Skeletal muscle satellite cell (primary cell): ENCODE measurements at regions not wholly inside any gene's neighbourhood (a gene's known extent, or its start where the extent isn't known, plus 50 kb on each side); places are given as distances from the start of the nearest gene placed in this dataset.

Source experiments
- H3K27me3 ChIP-seq: 2 replicates; pipeline ENCODE4 v1.7.0; 2013; ENCODE audit warnings: low read length; ENCODE audit not compliant: control insufficient read depth, insufficient read depth
- H3K36me3 ChIP-seq: 2 replicates; pipeline ENCODE4 v1.7.0; 2013; ENCODE audit warnings: mild to moderate bottlenecking, control low read depth, low read length; ENCODE audit not compliant: insufficient read depth
- H3K4me1 ChIP-seq: 2 replicates; pipeline ENCODE4 v1.7.0; 2013; ENCODE audit warnings: low read length; ENCODE audit not compliant: control insufficient read depth, insufficient read depth
- H3K4me2 ChIP-seq: 2 replicates; pipeline ENCODE4 v1.7.0; 2013; ENCODE audit warnings: mild to moderate bottlenecking, low read length
- H3K4me3 ChIP-seq: 2 replicates; pipeline ENCODE4 v1.7.0; 2013; ENCODE audit warnings: low read length
- H3K9ac ChIP-seq: 2 replicates; pipeline ENCODE4 v1.7.0; 2013; ENCODE audit warnings: mild to moderate bottlenecking, low read depth, low read length, moderate library complexity
- H3K9me3 ChIP-seq: replicated peaks from 2 replicates; pipeline ENCODE4 v1.7.0; 2013; ENCODE audit warnings: mild to moderate bottlenecking, control low read depth, low read length

- H3K36me3 ChIP-seq, result no peaks in the 10 kb centered on the region
- no peaks in the 10 kb centered on the region for H3K4me1 ChIP-seq
- H3K4me2 ChIP-seq, result no peak overlapping the region
- H3K4me3 ChIP-seq, result no peak overlapping the region
- H3K9ac ChIP-seq, result no peak overlapping the region
- H3K9me3 ChIP-seq, result no peaks in the 10 kb centered on the region
- no peaks in the 10 kb centered on the region for H3K27me3 ChIP-seq
These were observed 120.0 kb upstream of the FOXF1 start for GRCh38 chr16:86390335-86390734.

DNA sequence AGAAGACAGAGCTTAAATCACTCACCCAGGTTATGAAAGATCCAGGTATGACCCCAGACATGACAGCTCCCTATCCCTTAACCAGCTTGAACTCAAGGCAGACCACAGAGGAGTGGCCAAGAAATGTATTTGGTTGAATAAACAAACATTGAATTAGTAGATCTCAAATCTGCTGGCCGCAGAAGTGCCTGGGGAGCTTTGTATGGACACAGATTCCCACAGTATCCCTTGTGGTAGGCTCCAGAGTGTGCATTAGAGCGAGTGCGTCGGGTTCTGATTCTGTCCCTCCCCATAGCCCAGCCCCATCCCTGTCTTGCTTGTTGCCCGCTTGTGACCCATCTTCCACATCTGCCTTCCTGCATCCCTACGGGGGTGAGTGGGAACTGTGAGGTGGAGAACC is 118.8 kb upstream of the FOXF1 start:
- Histone ChIP-seq H3K9ac (no peak overlapping the region), H3K27me3 (no peaks in the 10 kb centered on the region)

GRCh38 chr16:86391984-86392383 is 118.3 kb upstream of the FOXF1 start:
- no peak overlapping the region for H3K9ac ChIP-seq
- H3K4me1 ChIP-seq, result no peaks in the 10 kb centered on the region
- no peaks in the 10 kb centered on the region for H3K27me3 ChIP-seq
- no peaks in the 10 kb centered on the region for H3K36me3 ChIP-seq
- no peak overlapping the region for H3K4me3 ChIP-seq
- no peak overlapping the region for H3K4me2 ChIP-seq
- H3K9me3 ChIP-seq, result no peaks in the 10 kb centered on the region

More for the DNA sequence above, 118.8 kb upstream of the FOXF1 start:
- no peak overlapping the region for H3K4me2 ChIP-seq
- no peaks in the 10 kb centered on the region for H3K9me3 ChIP-seq
- no peaks in the 10 kb centered on the region for H3K4me1 ChIP-seq
- no peaks in the 10 kb centered on the region for H3K36me3 ChIP-seq
- no peak overlapping the region for H3K4me3 ChIP-seq

DNA sequence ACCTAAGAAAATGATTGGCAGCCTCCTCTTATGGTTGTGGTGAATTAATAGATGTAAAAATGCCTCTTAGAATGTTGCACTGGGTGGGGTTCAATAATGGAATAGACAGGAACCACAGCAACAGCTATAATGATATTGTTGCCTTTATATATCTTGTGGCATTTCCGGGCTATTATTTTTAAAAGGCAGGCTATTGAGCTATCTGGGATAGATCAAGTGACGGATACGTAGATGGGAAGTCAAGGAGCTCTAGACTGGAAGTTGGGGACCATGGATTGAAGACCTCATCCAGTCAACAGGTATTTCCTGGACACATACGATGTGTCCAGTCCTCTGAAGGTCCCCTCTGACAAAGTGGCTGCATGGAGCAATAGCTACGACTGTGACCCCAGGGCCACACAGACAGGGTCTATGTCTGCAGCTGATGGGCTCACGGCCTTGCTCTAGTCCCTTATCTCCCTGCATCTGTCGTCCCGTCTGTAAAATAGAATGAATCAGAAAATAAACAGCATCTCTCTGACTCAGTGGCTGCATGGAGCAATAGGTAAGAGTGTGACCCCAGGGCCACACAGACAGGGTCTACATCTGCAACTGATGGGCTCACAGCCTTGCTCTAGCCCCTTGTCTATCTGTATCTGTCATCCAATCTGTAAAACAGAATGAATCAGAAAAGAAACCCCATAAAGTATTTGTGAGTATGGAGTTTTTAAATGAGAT is 117.7 kb upstream of the FOXF1 start:
- Histone ChIP-seq H3K4me2 (no peak overlapping the region), H3K27me3 (no peaks in the 10 kb centered on the region), H3K4me3 (no peak overlapping the region), H3K9ac (no peak overlapping the region), H3K4me1 (no peaks in the 10 kb centered on the region), H3K9me3 (no peaks in the 10 kb centered on the region), H3K36me3 (no peaks in the 10 kb centered on the region)

DNA sequence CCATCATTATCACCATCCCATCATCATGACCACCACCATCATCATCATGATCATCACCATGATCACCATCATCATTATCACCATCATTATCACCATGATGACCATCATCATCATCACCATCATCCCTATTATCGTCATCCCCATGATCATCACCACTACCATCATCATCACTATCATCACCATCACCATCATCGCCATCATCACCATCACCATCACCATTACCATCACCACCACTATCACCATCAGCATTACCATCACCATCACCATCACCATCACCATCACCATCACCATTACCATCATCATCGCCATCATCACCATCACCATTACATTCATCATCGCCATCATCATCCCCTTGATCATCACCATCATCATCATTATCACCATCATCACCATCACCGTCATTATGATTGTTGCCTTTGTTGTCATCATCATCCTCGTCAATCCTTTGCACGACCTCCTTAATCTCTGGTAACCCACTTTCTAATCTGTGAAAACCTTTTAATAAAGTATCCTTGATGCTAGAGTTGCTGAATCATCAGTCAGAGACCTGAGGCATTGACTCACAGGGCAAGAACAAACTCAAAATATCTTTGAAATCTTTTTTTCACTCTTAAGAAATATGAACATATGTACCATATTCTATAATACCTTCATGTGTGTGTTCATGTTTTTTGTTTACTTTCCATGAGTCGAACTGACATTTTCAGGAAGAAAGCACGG is 116.3 kb upstream of the FOXF1 start:
- Histone ChIP-seq H3K9ac (no peak overlapping the region), H3K4me2 (no peak overlapping the region), H3K36me3 (no peaks in the 10 kb centered on the region), H3K4me3 (no peak overlapping the region), H3K27me3 (no peaks in the 10 kb centered on the region), H3K4me1 (no peaks in the 10 kb centered on the region), H3K9me3 (no peaks in the 10 kb centered on the region)

GRCh38 chr16:86395477-86395876 is 114.8 kb upstream of the FOXF1 start:
- H3K27me3 ChIP-seq, result no peaks in the 10 kb centered on the region
- no peak overlapping the region for H3K4me2 ChIP-seq
- H3K36me3 ChIP-seq, result no peaks in the 10 kb centered on the region
- H3K9ac ChIP-seq, result no peak overlapping the region
- H3K4me3 ChIP-seq, result no peak overlapping the region
- H3K4me1 ChIP-seq, result no peaks in the 10 kb centered on the region
- H3K9me3 ChIP-seq, result no peaks in the 10 kb centered on the region

GRCh38 chr16:86396422-86396821 is 113.9 kb upstream of the FOXF1 start:
- Histone ChIP-seq H3K36me3 (no peaks in the 10 kb centered on the region), H3K9ac (no peak overlapping the region)

GRCh38 chr16:86396901-86397311 is 113.4 kb upstream of the FOXF1 start:
- Histone ChIP-seq H3K9ac (no peak overlapping the region), H3K4me3 (no peak overlapping the region)

More at GRCh38 chr16:86396422-86396821, 113.9 kb upstream of the FOXF1 start:
- H3K9me3 ChIP-seq, result no peaks in the 10 kb centered on the region
- H3K4me1 ChIP-seq, result no peaks in the 10 kb centered on the region
- H3K4me2 ChIP-seq, result no peak overlapping the region
- no peak overlapping the region for H3K4me3 ChIP-seq
- H3K27me3 ChIP-seq, result peaks cover 2% of the 10 kb centered on the region

DNA sequence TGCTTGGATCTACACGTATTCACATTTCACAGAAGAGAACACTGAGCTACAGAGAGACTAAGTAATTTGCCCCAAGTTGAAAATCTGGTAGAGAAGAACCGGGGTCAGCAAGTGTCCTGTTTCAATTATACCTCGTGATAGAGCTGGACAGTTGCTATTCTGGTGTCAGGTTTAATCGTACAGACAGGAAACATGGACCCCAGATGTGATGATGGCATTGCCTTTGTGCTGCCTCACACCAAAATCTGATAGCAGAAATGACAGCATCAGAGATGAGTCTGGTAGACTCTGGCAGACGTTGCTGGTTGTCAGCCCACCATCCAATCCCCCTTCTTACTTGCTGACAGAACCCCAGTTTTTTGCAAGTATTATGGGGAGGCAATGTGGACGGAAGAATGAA is 112.1 kb upstream of the FOXF1 start:
- Histone ChIP-seq H3K27me3 (peaks cover 3% of the 10 kb centered on the region), H3K9me3 (no peaks in the 10 kb centered on the region), H3K4me3 (no peak overlapping the region), H3K9ac (no peak overlapping the region), H3K4me1 (no peaks in the 10 kb centered on the region), H3K4me2 (no peak overlapping the region), H3K36me3 (no peaks in the 10 kb centered on the region)

More at GRCh38 chr16:86396901-86397311, 113.4 kb upstream of the FOXF1 start:
- Histone ChIP-seq H3K4me1 (no peaks in the 10 kb centered on the region), H3K27me3 (peaks cover 3% of the 10 kb centered on the region), H3K4me2 (no peak overlapping the region), H3K9me3 (no peaks in the 10 kb centered on the region), H3K36me3 (no peaks in the 10 kb centered on the region)

DNA sequence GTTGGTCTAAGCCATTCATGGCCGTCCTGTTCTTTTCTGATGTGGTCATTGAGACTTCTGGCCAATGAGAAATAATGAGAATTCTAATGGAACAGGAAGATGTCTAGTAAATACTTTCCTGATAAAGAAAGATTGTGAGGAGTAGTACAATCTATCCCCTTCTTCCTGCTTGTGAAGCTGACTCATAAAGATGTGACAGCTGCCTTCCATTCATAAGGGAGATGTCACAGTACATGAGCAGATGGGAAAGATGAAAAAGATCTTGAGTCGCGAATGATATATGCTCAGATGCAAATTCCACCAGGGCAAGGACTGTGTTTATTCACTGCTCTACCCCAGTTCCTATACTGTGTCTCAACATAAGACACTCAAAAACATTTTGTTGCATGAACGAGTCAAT is 111.7 kb upstream of the FOXF1 start:
- H3K9me3 ChIP-seq, result no peaks in the 10 kb centered on the region
- H3K36me3 ChIP-seq, result no peaks in the 10 kb centered on the region
- H3K4me3 ChIP-seq, result no peak overlapping the region
- H3K4me2 ChIP-seq, result no peak overlapping the region
- no peaks in the 10 kb centered on the region for H3K4me1 ChIP-seq
- no peak overlapping the region for H3K9ac ChIP-seq
- H3K27me3 ChIP-seq, result peaks cover 3% of the 10 kb centered on the region

DNA sequence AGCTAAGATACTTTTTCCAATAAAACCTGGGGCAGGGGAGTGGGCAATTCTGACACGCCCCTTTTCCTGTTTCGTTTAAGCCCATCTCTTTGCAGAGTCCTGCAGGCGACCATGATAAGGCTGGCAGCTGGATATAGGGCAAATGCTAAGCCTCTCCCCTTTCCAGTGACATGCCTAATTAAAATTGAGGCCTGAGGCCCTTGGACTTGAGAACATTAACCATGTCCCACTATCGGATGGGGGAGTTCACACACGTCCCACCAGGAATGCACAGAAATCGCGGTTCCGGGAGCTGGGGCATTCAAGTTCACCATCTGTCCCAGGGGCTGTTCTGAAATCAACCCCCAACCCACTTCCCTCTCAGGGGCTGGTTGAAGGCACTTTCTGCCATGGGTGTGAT is 109.2 kb upstream of the FOXF1 start:
- no peaks in the 10 kb centered on the region for H3K9me3 ChIP-seq
- no peaks in the 10 kb centered on the region for H3K4me1 ChIP-seq
- H3K4me3 ChIP-seq, result no peak overlapping the region
- H3K36me3 ChIP-seq, result no peaks in the 10 kb centered on the region
- peaks cover 3% of the 10 kb centered on the region for H3K27me3 ChIP-seq
- no peak overlapping the region for H3K4me2 ChIP-seq
- no peak overlapping the region for H3K9ac ChIP-seq

DNA sequence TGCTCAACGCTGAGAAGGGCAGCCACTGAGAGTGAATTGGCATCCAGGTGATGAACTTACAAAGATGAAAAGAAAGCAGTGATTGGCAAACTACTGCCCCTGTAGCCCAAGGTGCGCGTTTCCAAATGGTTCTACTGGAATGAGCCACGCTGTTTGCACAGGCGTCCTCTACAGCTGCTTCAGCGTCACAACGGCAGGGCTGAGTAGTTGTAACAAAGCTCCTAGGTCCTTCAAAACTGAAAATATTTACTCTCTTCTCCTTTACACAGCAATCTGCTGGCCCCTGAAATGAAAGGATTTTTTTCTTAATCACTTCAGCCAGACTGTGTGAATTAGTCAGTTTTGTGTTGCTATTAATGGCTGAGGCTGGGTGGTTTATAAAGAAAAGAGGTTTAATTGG is 107.2 kb upstream of the FOXF1 start:
- no peak overlapping the region for H3K9ac ChIP-seq
- H3K9me3 ChIP-seq, result no peaks in the 10 kb centered on the region
- H3K4me1 ChIP-seq, result no peaks in the 10 kb centered on the region
- H3K4me2 ChIP-seq, result no peak overlapping the region
- no peaks in the 10 kb centered on the region for H3K36me3 ChIP-seq
- peaks cover 3% of the 10 kb centered on the region for H3K27me3 ChIP-seq
- no peak overlapping the region for H3K4me3 ChIP-seq
